NB4 (cell line): ENCODE measurements at regions not wholly inside any gene's neighbourhood (a gene's known extent, or its start where the extent isn't known, plus 50 kb on each side); places are given as distances from the start of the nearest gene placed in this dataset.

ENCODE experiments used
- DNase-seq: peaks from one replicate; pipeline ENCODE4 v3.0.0; 2010; ENCODE audit warnings: low read depth
- H3K4me3 ChIP-seq: one replicate; pipeline ENCODE4 v1.5.1; 2011; ENCODE audit warnings: mild to moderate bottlenecking, low read depth, low read length, moderate library complexity
- MYC ChIP-seq: IDR thresholded peaks from 2 replicates; pipeline ENCODE4 v1.6.1; 2011; ENCODE audit warnings: low read depth, low read length
- POLR2A ChIP-seq: IDR thresholded peaks from 2 replicates; pipeline ENCODE4 v1.6.1; 2011; ENCODE audit warnings: mild to moderate bottlenecking; ENCODE audit not compliant: insufficient read length; ENCODE audit errors: extremely low read depth
- TF ChIP-seq, protein P1 (sequence below): IDR thresholded peaks from one replicate; pipeline ENCODE4 v1.5.1; 2012; ENCODE audit warnings: low read depth, low read length
- TF ChIP-seq, protein P2 (sequence below): IDR thresholded peaks from 2 replicates; pipeline ENCODE4 v1.6.1; 2011; ENCODE audit warnings: low read depth, low read length

- TF ChIP-seq MYC: no peak
- TF ChIP-seq, protein P1, sequence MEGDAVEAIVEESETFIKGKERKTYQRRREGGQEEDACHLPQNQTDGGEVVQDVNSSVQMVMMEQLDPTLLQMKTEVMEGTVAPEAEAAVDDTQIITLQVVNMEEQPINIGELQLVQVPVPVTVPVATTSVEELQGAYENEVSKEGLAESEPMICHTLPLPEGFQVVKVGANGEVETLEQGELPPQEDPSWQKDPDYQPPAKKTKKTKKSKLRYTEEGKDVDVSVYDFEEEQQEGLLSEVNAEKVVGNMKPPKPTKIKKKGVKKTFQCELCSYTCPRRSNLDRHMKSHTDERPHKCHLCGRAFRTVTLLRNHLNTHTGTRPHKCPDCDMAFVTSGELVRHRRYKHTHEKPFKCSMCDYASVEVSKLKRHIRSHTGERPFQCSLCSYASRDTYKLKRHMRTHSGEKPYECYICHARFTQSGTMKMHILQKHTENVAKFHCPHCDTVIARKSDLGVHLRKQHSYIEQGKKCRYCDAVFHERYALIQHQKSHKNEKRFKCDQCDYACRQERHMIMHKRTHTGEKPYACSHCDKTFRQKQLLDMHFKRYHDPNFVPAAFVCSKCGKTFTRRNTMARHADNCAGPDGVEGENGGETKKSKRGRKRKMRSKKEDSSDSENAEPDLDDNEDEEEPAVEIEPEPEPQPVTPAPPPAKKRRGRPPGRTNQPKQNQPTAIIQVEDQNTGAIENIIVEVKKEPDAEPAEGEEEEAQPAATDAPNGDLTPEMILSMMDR: peak; percentile 31
- peak; percentile 51 for DNase-seq
- no peak overlapping the region for H3K4me3 ChIP-seq
These were observed 775.3 kb upstream of the POM121L12 start for GRCh38 chr7:52260046-52260665.

DNA sequence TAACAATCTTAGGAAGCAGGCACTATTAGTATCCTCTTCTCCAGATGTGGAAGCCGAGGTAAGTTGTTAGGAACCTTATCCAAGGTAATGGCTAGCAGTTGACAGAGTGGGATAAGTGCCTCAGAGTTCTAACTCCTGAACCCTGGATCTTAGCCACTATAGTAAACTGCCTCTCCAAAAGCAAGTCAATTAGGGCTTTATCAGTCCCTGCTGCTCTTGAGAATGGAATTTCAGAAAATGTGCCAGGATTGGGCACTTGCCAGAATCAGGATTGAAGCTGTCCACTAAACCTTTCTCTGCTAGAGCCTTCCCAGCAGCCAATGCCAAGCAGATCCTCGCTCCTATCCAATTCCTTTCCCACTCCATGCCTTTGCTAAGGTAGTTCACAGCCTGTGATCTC lies 777.5 kb upstream of the POM121L12 start:
- TF ChIP-seq POLR2A: no peak
- TF ChIP-seq, protein P1: no peak
- TF ChIP-seq, protein P2, sequence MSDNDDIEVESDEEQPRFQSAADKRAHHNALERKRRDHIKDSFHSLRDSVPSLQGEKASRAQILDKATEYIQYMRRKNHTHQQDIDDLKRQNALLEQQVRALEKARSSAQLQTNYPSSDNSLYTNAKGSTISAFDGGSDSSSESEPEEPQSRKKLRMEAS: no peak
- TF ChIP-seq MYC: no peak
- no peak for DNase-seq
- H3K4me3 ChIP-seq: no peak overlapping the region

GRCh38 chr7:52254396-52255010 lies 780.9 kb upstream of the POM121L12 start:
- DNase-seq: no peak
- no peak for TF ChIP-seq POLR2A
- TF ChIP-seq, protein P2: no peak
- TF ChIP-seq MYC: no peak
- TF ChIP-seq, protein P1: no peak
- H3K4me3 ChIP-seq: no peak overlapping the region

- H3K4me3 ChIP-seq: no peak overlapping the region
- DNase-seq: no peak
- TF ChIP-seq, protein P1: no peak
- TF ChIP-seq, protein P2: no peak
- TF ChIP-seq MYC (no peak), POLR2A (no peak)
These were observed 781.5 kb upstream of the POM121L12 start for GRCh38 chr7:52253953-52254352.

DNA sequence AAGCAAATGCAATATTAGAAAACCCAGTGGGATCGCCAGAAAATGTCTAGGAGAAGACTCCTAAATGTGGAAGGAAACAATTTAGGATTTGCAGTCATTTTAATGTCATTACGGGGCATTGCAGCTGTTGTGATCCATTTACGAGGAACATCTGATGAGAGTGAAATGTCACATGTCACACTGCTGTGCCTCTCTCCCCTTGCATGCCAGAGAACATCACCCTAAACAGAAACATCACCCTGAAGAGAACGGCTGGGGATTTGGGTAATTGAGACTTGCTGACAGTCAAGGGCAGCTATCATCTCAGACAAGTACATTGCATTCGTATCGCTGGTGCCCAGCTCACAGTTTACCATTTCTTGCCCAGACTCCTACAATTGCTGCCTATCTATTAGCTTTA lies 785.7 kb upstream of the POM121L12 start:
- DNase-seq: no peak
- no peak overlapping the region for H3K4me3 ChIP-seq
- TF ChIP-seq POLR2A (no peak), MYC (no peak)
- TF ChIP-seq, protein P2: no peak
- TF ChIP-seq, protein P1: no peak
